Left ventricle myocardium superior (tissue), 1 donor: ENCODE measurements at regions not wholly inside any gene's neighbourhood (a gene's known extent, or its start where the extent isn't known, plus 50 kb on each side); places are given as distances from the start of the nearest gene placed in this dataset.

Experiments used
- ATAC-seq: fragments of 200-7000 bp; cut with Tn5 transposase; one replicate; pipeline ENCODE4 v1.9.1; 2020; ENCODE audit warnings: mild to moderate bottlenecking, moderate library complexity
- DNase-seq: peaks from one replicate; pipeline ENCODE4 v3.0.0-alpha.2; 2020
- intact Hi-C: fragments of 100-400 bp; cut with micrococcal nuclease; formaldehyde crosslinking; loops from one replicate; pipeline ENCODE4 v1.11.0; 2022
- donor health status: DM: no; HTN: yes; CAD: no; lungs with severe emphysema.

DNA sequence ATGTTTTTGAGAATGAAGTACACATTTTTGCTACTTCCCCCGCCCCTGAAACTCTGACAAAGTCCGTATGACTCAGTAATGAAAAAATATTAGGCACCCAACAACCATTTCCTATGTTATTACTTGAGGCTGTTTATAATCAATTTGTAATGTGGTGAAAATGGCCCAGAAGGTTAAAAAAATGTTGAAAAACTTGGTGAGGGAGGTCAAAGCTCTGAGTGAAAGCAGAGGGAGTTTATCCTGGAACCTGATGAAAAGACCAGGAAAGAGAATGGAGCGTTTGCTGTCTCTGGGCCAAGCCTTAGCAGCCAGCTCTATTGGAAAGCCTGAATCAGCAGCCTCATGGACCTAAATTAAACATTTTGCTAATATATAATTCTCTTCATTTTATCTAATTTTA, 367.7 kb upstream of the NEGR1 start:
- ATAC-seq (no peak), DNase-seq (no peak)
- intact Hi-C loops, result no loop called here

DNA sequence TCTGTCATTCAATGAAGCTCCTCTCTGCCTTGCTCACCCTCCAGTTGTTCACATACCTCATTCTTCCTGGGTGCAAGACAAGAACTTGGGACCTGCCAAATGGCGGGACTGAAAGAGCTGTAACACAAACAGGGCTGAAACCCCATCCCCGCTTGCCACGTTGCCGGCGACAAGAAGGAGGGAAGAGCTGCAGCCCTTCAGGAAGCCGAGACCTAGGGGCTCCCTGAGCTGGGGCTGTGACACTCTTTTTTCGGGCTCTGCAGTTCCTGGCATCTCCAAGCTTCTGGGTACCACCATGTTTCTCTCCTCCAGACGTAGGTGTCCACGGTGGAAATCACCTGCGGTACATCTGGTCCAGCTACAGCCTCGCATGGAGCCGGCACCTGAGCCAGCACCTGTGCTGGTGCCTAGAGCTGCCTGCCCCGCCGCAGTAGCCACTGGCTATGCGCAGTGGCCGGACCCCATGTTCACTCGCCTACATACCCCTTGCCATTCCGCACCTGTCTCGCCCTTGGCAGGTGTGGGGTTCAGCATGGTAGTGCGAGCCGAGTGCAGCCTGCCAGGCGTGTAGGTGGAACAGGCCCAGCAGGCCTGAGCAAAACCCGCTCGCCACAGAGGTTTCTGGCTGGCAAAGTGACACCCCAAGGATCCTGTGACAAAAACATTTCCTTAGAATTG, 367.0 kb upstream of the NEGR1 start:
- ATAC-seq, result no peak
- intact Hi-C loops, result no loop called here
- no peak for DNase-seq

DNA sequence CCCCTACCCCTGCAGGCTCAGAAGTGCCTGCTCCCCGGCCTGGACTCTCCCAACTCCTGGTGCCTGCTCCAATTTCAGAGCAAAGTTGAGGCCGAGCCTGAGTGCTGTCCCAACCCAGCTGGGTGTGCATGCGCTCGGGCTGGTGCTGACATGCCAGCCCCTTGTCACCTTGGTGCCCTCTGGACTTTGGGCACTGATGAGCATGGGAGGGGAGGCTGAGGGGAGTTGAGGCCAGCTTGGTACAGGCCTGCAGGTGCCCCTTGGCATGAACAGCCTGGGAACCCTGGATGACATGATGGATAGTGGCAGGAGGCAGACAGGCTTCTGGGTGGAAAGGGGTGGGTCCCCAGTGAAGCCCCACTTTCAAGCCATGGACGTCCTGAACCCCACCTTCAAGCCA, 366.1 kb upstream of the NEGR1 start:
- no peak for DNase-seq
- intact Hi-C loops, result no loop called here
- no peak for ATAC-seq

DNA sequence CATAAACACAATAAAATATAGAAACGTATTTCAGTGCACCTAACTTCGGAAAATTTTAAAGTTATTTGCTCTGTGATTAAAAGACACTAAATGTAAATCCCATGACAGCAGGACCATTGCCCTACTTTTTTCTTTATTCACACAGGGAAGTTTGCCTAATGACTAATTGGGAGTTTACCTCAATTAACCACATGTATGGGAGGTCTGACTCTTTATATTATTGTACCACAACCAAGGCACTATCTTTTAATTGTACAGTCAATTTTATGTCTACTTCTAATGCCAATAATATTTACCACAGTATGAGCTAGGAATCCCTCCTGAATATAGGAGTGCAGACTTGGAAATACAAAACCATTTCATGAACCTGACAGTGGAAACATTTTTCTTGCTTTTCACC, 360.8 kb upstream of the NEGR1 start:
- no peak for ATAC-seq
- no peak for DNase-seq

DNA sequence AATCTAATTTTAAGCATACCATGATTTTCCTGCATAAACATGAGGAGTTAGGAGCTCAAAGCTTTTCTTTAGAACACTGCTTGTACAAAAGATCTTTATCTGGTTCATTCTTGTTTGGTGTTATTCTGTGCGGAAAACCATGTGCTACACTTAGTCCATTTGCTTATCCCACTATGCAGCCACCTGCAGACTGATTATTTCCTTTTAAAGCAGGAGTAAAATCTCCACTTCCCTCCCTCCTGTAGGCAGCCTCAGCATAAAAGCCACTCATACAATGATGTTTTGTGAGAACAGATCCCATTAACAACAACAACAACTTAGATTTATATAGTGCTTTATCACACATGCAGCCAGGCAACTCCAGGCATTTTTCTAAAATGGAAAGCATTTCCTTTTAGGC, 355.3 kb upstream of the NEGR1 start:
- intact Hi-C loops, result no loop called here

More for the DNA sequence above, 360.8 kb upstream of the NEGR1 start:
- intact Hi-C loops, result no loop called here

DNA sequence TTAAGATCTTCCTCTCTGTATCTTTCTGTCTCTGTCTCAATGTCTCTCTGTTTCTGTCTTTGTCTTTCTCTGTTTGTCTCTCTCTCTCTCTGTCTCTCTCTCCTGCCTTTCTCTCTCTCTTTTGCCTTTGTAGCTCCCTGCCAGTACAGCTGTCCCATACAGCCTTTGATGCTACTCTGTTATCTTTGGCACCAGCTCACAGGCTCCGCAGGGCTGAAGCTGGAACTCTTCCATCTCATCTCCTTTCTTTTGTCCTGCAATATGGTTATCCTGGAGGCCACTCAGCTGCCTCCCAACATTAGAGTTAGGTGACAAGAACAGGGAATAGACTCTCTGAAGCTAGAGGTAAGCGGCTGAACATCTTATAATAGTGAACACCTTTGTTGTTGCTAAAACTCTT, 354.3 kb upstream of the NEGR1 start:
- ATAC-seq, result no peak
- intact Hi-C loops, result no loop called here
- DNase-seq, result no peak

More for the DNA sequence above, 355.3 kb upstream of the NEGR1 start:
- ATAC-seq (no peak), DNase-seq (no peak)

DNA sequence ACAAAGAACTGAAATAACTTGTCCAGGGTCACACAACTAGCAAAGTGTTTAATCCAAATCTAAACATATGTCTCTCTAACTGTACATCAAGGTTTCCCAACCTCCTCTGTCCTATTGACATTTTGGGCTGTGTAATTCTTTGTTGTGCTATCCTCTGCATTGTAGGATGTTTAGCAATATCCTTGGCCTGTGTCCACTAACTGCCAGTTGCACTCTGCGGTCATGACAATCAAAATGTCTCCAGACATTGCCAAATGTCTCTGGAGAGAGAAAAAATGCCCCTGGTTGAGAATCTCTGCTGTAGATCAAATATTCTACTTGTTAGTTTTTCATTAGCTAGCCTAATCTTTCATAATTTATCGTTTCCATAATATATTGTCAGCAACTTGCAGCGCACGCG, 353.4 kb upstream of the NEGR1 start:
- ATAC-seq (no peak), DNase-seq (no peak)
- intact Hi-C loops, result no loop called here

DNA sequence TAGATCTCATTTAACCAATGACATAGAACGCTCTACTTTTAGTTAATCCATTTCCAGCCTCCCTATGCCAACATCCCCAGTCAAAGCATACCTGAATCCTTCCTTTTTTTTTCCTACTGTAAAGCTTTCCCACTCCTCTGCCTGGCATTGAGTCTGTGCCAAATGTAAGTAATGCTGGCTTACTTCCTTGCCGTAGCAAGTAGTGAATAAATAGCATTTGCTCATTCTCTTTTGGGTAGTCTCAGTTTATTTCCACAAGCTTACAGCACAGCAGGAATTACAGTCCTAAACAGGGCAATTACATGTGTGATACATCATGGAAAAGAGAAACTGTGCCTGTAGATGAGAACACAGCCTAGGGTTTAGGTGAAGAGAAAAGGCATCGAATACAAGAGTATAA, 352.6 kb upstream of the NEGR1 start:
- no peak for DNase-seq
- intact Hi-C loops, result no loop called here
- ATAC-seq, result no peak

DNA sequence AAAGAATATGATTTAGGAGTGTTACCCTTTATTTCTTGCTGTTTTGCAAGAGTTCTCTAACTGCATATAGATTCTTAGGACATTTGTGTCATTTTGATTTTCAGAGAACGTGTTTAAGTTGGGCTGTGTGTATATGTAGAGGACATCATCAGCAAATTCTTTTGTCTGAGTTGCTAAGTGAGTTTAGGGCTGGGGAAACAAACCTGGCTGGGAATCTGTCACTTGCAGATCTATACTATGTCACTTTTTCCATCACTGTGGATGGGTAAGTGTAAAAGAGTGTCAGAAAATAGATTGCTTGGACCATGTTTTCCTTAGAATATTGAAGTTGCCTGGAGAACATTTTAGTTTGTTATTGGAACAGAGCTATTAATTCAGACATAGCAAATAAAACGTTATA, 349.1 kb upstream of the NEGR1 start:
- DNase-seq (no peak), ATAC-seq (no peak)
- intact Hi-C loops, result no loop called here

DNA sequence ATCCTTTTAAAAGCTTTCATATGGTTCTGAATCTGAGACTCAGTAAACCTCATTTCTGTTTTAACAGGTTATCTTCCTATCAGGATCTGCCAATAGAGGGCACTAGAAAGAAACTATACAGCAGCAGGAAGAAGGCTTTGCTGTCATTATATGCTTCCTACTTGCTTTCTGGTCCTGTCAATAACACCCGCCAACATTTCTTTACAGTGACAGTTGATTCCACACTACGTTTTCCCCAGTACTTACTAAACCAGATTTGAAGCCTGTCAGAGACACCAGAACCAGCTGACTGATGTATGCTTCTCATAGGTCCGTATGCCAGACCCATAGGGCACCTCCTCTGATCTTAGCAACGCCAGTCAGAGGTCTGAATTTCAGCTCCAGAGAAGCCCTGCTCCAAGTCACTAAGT, 341.0 kb upstream of the NEGR1 start:
- DNase-seq, result no peak
- intact Hi-C loops, result no loop called here
- peak; percentile 77 for ATAC-seq

DNA sequence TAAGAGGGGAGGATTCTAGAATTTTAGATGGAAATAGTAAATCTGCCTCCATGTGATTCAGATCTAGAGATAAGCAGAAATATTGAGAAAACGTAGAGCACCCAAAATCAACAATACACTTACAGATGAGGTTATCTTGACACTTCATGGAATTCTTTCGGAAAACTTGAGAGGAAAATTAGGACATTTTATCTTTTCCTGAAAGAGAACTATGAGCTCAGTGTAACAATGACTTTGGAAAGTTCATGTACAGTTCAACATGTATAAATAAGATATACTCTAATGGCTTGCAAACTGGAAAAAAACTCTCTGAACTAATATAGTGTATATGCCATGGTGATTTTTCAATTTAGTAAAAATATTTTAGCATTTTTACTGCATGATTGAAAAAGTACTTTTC, 338.1 kb upstream of the NEGR1 start:
- ATAC-seq (no peak), DNase-seq (no peak)
- intact Hi-C loops, result no loop called here

DNA sequence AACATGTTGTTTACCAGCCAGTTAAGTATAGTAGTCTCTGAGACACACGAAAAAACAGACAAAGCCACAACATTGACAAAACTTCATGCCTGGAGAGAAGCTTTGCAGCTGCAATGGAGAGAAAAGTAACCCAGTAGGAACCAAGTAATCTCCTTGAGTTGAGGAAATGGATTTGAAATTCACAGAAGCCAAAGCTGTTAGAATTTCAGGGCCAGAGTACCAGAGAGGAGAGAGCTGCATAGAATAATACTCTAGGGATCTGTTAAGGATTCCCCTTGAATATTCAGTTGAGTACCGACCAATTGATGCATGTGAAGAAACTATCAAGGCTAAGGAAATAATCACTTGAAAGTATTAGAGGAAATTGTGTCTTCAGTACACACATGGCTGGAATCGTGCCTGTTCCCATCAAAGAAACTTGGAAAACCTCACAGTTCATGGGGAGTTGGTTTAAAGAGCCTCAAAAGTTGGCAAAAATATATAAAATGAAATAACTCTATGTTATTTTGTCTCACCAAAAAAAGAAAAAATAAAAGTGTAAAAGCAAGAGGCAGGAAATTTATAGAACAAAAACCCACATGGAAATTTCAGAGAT, 324.0 kb upstream of the NEGR1 start:
- no peak for DNase-seq
- intact Hi-C loops, result no loop called here
- no peak for ATAC-seq

DNA sequence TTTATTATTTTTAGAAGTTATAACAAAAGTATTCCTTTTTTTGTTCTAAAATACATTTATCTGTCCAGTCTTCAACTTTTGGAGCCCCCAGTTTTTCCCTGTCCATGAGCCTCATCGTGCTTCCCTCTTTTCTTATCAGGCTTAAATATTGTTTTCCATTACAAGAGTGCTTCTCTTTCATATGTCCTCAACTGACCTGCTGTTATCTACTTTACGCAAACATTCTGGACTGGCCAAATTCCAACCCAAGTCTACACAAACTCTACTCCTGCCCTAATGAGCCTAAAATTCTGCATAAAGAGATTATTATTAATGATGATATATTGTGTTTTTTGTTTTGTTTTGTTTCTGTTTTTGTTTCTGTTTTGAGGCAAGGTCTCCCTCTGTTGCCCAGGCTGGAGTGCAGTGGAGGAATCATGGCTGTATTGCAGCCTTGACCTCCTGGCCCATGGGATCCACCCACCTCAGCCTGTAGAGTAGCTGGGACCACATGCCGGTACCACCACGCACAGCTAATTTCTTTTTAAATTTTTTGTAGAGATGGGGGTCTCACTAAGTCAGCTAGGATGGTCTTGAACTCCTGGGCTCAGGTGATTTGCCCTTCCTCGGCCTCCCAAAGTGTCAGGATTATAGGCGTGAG, 318.8 kb upstream of the NEGR1 start:
- DNase-seq, result no peak
- peak; percentile 51 for ATAC-seq
- intact Hi-C loops, result no loop called here

DNA sequence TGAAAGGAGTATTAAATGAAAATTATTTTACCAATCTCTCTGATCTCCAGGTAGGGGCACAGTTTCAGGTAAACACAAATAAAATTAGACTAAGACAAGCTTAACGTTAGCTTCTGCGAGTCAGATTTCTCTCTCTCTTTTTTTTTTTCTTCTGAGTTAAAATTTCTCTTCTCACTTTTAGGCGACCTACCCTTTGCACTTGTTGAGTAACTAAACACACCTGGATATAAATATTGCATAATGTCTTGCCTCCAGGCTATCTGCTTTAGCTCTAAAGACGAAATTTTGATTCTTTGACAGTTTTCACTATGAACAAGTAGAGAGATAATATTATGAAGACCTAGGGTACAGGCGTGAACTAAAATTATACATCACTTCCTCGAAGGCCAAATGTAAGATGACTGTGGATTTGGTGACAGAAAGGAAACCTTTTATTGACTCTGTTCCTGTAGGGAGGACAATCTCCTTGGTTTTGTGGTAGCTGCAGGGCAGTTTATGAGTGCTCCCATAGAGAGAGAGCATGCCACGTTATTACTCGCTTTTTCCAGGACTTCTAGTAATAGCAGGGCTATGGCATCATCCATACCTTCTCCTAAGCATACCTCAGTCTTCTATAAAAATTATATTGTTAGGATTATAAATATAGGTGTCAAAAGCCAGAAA, 303.8 kb upstream of the NEGR1 start:
- intact Hi-C loops, result no loop called here
- no peak for ATAC-seq

DNA sequence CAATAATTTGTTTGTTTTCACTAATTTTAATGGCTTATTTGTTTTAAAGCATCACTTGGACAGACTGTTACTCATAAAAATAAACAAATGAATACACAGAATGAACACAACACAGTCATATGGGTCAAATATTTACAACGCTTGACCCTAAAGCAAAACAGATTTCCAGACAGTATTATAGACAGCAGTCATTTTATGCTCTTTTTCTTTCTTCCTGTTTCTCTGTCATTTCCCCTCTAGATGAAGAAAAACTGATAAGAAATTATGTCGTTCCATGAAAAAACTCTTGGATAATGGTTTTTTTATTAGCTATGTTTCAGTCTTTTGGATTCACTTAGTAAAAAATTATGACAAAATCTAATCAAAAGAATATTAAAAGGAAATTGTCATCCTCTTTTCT, 297.3 kb upstream of the NEGR1 start:
- ATAC-seq (no peak), DNase-seq (no peak)
- intact Hi-C loops, result no loop called here

More for the DNA sequence above, 303.8 kb upstream of the NEGR1 start:
- DNase-seq, result no peak

DNA sequence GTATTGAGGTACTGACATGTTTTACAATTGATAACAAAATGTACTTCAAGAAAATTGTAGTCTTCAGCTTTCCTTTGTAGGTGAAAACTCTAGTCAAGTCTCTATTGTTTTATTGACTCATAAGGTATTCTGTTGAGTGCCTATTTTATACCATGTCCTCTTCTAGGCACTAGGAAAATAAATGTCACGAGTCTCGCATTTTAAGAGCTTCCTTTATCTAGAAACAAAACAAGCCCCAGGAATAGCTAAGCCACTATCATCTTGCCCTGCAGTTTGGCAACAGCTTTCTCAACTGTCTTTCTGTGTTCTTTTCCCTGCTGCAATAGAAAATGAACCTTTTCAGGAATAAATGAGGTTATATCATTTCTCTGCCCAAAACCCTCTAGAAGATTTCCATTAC, 288.5 kb upstream of the NEGR1 start:
- intact Hi-C loops, result no loop called here
- peak; percentile 90 for ATAC-seq

DNA sequence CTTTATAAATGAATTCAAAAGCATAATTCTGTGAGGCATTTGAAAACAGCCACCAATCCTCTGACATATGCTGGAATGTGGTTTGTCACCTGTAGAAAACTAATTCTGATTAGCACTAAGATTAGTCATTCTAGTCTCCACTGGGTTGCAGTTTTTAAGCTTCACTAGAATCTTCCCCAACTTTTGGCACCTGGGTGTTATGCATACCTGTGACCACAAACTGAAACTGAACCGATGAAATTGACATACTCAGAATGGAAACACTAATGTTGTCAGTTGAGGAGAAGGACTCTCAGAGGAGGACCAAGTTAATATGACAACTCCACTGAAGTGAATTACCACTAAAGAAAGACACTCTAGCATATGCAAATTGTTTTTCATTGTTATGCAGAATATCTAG, 285.8 kb upstream of the NEGR1 start:
- no peak for DNase-seq
- no peak for ATAC-seq
- intact Hi-C loops, result no loop called here

More for the DNA sequence above, 288.5 kb upstream of the NEGR1 start:
- no peak for DNase-seq

DNA sequence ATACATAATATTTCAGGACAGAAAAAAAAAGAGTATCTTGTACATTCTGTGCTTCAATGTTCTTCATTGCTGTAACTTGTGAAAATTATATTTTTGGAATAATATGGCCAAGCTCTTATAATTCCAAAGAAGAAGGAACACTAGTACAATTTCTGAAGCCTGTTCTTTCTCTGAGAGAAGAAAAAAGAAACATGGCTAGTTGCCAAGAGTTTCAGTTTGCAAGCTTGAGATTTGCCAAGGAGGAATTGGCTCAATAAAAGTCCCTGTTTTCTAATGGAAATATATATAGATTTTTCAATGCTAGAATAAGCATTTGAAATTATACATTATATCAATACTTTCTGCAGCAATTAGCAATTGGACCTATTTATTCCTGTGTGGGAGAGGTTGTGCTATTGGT, 285.2 kb upstream of the NEGR1 start:
- ATAC-seq (no peak), DNase-seq (no peak)
- intact Hi-C loops, result no loop called here

DNA sequence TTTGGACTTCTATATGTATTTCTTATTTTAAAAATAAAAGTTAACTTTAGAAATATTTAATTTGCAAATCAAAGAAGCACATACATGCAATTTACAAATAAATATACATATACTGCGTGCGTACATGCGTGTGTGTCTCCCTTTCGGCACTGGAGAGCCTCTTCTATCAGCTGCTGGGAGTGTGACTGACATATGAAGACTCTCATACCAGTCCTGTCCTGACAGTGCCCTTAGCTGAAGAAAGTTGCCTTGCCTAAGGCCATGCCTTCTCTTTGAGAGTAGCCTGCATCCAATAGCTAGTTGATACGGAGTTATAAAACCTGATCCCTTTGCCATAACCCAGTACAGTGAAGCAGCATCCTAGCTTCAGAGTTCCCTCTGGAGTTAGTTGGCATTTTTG, 282.4 kb upstream of the NEGR1 start:
- DNase-seq (no peak), ATAC-seq (peak; percentile 80)
- intact Hi-C loops, result no loop called here

DNA sequence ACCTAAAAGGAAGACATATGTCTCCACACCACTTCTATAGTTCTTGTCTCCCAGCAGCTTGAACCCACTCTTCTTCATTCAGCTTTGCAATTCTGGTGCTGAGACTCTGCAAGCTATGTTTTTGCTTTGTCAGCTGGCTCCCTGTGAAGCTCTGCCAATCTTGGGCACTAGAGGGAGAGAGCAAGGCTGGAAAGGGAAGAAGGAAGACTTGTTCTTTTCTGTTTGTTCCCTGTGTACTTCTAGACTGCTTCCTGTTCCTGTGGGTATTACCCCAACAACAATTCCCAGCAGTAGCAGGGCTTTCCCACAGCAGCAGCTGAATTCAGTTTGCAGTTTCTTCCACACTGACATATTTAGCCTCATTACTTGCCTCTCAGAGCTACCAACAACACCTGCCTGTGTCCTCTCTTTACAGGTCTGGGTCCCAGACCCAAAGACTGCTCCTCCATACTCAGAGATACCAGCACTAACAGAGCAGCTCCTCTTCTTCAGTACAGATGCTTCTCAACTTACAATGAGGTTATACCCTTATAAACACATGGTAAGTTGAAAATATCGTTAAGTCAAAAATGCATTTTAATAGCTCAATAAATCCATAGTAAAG, 275.2 kb upstream of the NEGR1 start:
- no peak for DNase-seq
- ATAC-seq, result peak; percentile 48
- intact Hi-C loops, result no loop called here
